SH-SY5Y (cell line): ENCODE measurements at regions not wholly inside any gene's neighbourhood (a gene's known extent, or its start where the extent isn't known, plus 50 kb on each side); places are given as distances from the start of the nearest gene placed in this dataset.

Experiments used
- GATA2 ChIP-seq: IDR thresholded peaks from 2 replicates; pipeline ENCODE4 v1.6.1; 2011; ENCODE audit warnings: mild to moderate bottlenecking, low read depth, low read length
- GATA3 ChIP-seq: IDR thresholded peaks from 2 replicates; pipeline ENCODE4 v1.6.1; 2011; ENCODE audit warnings: low read depth, mild to moderate bottlenecking, low read length, moderate library complexity

DNA sequence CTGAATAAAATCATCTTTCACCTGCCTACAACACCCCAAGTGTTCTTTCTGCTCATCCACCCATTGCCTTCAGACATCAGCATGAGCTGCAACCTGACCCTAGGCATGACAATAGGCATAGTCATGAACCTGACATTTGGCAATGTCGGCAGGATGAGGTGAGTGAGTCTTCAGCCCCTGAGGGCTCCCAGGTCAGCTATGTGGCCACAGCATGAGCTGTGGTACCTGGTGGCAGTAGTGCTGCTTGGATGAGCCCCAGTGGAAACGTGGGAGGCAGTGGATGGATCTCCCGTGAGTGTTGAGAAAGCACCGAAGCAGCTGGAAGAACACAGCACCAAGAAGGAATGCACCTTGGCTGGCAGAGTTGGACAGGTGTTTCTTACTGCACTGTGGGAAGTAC is 334.8 kb upstream of the FAR2 start:
- TF ChIP-seq GATA2 = no peak
- TF ChIP-seq GATA3 = no peak

GRCh38 chr12:28817524-28817923 is 331.6 kb upstream of the FAR2 start:
- TF ChIP-seq GATA3 = no peak
- TF ChIP-seq GATA2 = no peak

DNA sequence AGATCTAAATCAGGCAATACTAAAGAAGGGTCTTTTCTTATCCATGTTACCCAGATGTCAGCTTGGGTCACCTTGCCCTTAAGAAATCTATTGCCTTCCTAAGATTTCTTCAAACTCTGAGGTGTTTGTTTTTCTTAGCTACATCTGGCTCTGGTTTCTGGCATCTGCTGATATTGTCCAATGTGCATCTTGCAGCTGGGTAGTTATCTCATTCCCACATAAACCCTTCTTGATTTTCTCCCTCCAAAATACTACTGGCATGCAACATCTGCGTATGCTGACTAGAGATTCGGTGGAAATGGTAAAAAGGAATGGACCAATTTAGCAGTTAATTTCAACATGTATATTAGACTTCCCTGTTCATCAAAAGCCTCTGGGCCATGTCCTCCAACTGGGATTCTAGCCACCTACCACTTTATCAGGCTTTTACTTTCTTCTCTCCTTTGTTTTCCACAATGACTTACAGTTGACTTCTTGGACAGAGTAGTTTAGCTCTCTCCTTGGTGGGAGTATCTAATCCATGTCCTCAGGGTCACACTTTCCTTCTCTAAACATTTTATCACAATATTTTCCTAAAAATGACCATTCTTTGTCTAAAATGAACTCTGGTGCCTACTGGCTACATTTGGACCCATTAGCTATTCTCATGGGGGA is 324.8 kb upstream of the FAR2 start:
- TF ChIP-seq GATA3 (no peak), GATA2 (no peak)

DNA sequence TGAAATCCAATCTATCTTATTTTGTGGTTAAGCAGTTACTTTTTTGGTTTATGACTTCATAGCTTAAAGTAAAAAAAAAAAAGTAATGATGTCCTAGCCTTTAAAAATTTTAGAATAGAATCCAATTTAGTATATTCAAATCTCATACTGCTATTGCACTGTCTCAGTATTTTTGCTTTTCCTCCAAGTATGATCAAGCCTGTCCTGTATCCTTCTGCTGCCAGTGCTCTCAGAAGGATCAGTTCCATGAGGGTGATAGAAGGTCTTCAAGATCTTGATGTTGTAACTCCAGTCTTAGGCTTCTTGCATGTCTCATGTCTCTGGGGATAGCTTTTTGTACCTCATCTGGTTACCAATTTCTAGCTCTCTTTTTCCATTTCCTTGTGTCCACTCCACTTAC is 324.2 kb upstream of the FAR2 start:
- TF ChIP-seq GATA3 (no peak), GATA2 (no peak)

- TF ChIP-seq GATA2 (no peak), GATA3 (no peak)
Observed at GRCh38 chr12:28826766-28827165, 322.3 kb upstream of the FAR2 start.

GRCh38 chr12:28827861-28828260 is 321.2 kb upstream of the FAR2 start:
- TF ChIP-seq GATA2 (no peak), GATA3 (no peak)

- TF ChIP-seq GATA2 = no peak
- no peak for TF ChIP-seq GATA3
Observed at GRCh38 chr12:28828318-28828717, 320.8 kb upstream of the FAR2 start.

- TF ChIP-seq GATA3 (no peak), GATA2 (no peak)
Observed at GRCh38 chr12:28830491-28830890, 318.6 kb upstream of the FAR2 start.

- TF ChIP-seq GATA2 (no peak), GATA3 (no peak)
Observed at GRCh38 chr12:28844718-28845117, 304.4 kb upstream of the FAR2 start.

DNA sequence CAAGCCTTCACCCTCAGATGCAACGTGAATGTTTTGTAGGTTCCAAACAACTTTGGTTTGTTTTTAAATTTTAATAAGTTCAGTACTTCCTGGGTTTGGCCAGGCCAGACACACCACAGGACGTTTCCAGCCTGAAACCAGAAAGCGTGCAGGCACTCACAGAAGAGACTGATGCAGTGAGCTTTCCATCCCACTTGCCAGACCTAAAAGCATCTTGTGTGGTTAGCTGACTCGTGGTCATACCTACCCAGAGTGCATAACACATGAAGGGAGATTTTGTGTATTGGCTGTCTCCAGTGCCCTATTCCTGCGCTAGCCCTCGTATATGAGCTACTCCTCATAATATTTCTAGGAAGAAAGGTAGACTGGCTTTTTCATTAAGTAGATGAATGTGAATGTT is 297.3 kb upstream of the FAR2 start:
- TF ChIP-seq GATA3 (no peak), GATA2 (no peak)

- TF ChIP-seq GATA3 = no peak
- TF ChIP-seq GATA2 = no peak
Observed at GRCh38 chr12:28855761-28856310, 293.2 kb upstream of the FAR2 start.

- no peak for TF ChIP-seq GATA2
- no peak for TF ChIP-seq GATA3
Observed at GRCh38 chr12:28857369-28857768, 291.7 kb upstream of the FAR2 start.

DNA sequence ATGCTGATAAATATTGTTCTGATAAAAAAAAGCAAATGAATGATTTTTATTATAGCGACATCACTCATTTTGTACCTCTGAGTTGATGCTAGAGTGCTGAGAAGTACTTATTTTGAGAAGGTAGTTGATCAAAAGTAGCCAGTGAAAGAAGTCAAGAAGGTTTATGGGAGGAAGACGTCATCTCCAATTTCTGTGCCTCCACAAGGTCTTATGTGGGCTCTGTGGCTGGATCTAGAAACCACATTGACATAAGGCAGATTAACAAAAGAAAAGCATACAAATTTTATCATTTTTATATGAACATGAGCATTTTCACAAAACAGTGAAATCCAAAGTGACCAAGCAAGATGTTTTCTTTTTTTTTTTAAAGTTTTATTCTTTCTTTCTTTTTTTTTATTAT is 289.5 kb upstream of the FAR2 start:
- TF ChIP-seq GATA2 (no peak), GATA3 (no peak)

- TF ChIP-seq GATA3 (no peak), GATA2 (no peak)
Observed at GRCh38 chr12:28865776-28866175, 283.3 kb upstream of the FAR2 start.

DNA sequence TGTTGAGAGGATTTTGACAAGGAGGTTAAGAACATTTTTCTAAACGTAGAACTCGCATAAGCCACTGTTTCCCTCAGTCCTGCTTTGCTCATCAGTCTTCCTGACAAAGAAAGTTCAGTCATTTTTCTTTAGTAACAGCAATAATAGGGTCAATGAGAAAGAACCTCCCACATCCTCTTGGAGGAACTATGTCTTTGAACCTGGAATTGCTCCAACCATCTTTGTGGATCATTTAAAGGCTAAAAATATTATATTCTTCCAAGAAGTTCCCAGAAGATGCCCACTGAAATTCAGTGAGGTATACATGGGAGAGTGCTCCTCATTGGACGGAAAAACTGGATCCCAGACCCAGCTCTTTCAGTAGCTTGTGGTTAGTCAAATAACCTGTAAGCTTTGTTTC is 282.8 kb upstream of the FAR2 start:
- TF ChIP-seq GATA2 = no peak
- no peak for TF ChIP-seq GATA3

DNA sequence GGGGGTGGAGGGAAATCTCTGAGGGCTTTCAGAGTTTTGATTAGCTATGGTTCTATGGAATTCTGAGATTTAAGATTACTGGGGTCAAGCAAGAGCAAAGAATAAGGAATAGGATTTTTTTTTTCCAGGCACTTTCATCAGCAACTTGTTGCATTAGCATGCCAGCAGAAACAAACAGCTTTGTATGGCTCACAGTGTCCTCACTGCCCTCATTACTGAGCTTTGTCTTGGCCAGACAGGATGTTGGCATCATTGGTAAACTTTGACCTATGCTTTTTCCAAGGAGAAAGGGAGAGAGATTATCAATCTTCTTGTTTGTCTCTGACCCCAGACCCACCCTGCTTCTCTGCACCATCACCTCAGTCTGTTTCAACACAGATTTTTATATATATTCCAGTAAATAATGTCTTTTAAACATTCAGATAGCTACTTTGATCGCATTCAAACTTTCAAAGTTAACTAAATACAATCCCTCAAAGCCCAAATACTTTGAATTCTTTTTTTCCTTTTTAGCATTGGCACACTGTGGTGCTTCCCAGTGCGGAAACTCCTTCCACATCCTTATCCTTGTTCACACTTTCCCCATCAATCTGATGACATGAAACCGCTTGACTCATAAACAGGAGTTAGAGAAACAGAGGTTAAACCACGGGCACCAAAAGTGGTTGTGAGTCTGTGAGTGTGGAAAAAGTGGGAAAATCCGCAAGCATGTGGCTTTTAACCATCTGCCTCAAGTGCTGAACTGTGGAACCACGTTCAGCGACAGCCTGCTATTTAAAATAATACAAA is 282.2 kb upstream of the FAR2 start:
- TF ChIP-seq GATA2 (no peak), GATA3 (no peak)
